MV-4-11 (cell line): ENCODE measurements at regions not wholly inside any gene's neighbourhood (a gene's known extent, or its start where the extent isn't known, plus 50 kb on each side); places are given as distances from the start of the nearest gene placed in this dataset.
A peak's percentile ranks its signal among the peaks of the same experiment; 100 is the strongest.

Source experiments
- DNase-seq: peaks from one replicate; lab custom pipeline; 2025; lab: John Stamatoyannopoulos, UW

GRCh38 chr1:55974714-55975441 is 604.5 kb downstream of the PLPP3 start:
- no peak for DNase-seq

- DNase-seq: no peak
Measured at GRCh38 chr1:55970526-55971110, 608.7 kb downstream of the PLPP3 start.

- no peak for DNase-seq
Measured at GRCh38 chr1:55969322-55969721, 610.0 kb downstream of the PLPP3 start.

DNA sequence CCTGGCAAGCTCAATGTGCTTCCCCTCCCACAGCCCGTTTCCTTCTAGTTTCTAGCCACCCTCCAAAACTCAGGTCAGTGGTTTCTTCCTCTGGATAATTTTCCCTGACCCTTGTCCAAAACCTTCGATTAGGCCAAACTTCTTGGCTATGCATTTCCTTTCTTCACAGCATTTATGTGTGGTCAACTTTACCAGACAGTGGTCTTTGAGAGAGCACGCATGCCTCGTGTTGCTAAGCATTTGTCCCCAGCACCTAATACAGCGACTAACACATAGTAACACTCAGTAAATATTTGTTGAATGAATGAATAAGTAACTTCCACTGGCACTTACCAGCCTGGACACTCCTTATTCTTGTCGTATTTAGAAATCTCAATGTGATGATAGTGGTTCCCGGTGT is 610.7 kb downstream of the PLPP3 start:
- no peak for DNase-seq

DNA sequence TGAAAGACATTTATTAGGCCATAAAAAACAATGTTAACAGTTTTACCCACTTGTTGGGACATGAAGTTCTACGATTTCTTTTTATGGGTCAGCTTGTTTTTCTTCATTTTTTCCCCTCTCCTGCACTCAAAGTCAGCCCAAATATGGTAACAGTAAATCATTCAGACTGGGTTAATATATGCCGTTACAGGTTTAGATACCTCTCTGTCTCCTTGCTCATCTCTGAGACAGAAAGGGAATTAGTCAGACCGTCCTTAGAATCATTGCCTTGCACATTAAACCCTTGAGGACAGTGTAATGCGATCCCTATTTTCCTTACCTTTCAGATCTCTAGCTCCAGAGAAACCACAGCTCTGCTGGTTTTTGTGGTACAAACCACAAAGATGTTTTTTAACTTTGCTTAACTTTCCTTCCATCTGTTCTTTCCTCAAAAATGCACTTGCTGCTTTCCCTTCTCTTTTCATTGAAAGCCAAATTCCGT is 613.3 kb downstream of the PLPP3 start:
- DNase-seq: peak; percentile 38

GRCh38 chr1:55962472-55962871 is 616.9 kb downstream of the PLPP3 start:
- no peak for DNase-seq

DNA sequence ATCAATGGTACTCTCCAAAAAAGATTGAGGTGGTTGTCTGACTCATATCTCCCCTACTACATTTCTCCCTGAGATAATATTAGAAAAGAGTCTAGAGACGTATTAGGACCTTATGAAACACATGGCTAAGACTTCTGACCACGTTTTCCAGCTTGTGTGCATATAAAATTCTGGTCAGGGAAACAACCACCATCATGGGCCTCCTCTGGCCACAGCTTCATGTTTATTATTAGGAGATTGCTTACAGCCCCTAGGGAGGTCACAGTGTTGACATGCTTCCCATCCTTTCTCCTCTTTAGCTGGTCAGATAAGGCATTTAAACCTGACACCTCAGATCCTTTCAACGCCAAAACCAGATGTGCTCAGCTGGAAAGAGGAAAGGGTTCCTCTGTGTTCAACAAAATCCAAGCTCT is 620.2 kb downstream of the PLPP3 start:
- DNase-seq: no peak

DNA sequence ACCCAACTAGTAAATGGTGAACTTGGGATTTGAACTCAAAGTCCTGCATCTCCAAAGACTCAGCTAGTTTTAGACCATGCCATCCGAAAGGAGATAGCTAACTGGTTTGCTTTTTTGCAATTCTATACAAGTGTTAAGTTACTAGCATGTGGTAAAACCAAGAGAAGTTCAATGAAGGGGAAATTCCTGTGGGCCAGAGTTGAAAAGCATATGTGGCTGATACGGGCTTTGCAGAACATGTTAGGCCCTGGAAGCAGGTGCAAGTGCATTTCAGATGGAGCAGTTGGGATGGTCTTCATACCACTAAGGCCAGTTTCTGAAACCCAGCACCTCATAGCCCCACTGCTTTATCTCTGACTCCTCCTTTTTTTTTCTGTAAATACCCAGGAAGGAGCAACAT is 620.9 kb downstream of the PLPP3 start:
- DNase-seq: no peak

DNA sequence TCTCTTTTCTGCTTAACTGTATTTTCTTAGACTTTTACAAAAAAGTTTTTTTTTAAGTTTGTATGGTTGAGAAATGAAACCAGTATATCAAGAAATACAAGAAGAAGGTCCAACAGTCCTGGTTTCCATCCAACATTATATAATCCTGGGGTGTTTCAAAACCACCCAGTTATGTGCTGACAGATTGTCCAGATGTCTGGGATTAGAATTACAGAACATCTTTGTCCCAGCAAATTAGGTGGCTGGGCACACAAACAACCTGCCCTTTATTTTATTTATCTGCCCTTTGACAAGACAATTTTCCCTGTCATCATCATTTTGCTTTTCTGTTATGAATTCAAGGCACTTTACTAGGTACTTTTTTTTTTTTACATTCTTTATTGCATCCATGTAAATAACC is 622.1 kb downstream of the PLPP3 start:
- no peak for DNase-seq

DNA sequence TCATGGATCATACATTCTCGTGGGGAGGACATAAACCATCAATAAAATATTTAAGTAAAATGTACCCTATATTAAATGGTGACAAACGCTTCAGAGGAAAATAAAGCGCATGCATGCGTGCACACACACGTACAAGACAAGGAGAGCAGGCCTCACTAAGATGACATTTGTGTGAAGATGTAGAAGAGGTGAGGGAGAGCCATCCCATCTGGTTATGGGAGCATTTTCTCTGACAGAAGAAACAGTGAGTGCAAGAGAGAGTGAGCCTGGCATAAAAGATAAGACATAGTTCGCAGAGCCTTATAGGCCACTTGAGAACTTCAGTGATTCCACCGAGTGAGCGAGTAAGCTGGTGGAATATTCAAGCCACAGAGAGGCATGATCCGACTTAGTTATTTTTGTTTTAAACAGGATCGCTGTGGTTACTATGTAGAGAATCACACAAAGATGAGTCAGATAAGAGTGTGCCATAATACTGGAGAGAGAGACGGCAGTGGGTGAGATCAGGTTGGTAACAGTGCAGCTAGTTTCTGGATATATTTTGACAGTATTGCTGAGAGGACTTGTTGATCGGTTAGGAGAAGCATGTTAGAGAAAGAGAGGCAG is 624.2 kb downstream of the PLPP3 start:
- DNase-seq: no peak

DNA sequence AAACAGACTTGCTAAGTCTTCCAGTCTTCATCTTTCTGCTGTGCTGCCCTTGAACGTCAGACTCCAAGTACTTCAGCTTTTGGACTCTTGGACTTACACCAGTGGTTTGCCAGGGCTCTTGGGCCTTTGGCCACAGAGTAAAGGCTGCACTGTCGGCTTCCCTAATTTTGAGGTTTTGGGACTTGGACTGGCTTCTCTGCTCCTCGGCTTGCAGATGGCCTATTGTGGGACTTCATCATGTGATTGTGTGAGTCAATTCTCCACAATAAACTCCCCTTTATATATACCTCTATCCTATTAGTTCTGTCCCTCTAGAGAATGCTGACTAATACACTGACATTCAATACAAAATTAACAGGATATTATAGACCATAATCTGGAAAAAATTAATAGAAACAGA is 628.1 kb downstream of the PLPP3 start:
- no peak for DNase-seq

DNA sequence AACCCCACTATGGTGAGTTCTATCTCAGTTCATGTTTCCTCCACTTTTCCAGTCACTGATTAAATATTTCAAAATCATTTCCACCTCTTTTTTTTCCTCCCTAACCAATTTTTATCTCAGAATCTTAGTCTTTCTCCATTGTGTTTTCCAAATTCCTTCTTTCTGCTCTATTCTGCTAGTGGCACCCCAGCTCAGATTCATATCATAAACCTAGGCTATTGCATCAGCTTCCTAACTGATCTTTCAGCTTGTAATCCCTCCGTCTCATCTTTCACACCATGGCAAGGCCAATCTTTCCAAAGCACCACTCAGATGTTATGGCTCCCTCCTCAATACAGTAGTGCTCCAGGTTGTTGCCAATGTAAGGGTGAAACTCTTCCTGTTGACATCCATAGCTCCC is 631.9 kb downstream of the PLPP3 start:
- no peak for DNase-seq

DNA sequence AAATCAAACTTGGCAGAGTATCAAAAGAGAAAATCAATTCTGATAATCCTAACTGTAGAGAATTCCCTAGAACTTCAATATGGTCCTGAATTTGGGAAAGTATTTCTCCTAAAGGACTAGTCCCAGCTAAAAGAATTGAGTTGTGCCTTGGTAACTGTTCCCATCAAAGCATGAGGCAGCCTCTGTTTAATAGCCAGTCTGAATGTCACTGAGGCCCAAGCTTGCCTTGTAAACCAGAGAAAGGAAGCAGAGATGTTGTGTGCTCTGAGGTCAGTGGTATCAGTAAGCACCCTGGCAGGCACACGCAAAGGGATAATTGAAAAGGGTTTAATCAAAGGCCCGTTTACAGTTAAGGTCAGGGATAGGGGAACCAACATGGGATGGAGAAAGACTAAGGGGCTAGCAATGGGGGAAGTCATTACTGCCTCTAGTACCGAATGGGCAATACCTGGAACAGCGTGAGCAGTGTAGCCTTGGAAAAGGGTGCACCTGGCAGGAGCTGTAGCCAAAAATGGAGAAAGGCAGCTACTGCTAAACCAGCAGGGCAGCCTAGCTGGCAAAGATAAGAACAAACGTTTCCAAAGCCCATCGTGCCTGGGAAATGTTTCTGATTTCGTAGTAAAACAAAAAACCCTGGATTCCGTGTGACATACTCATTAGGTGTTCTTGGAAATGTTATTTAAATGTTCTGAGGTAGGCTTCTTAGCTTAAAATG is 635.5 kb downstream of the PLPP3 start:
- no peak for DNase-seq

DNA sequence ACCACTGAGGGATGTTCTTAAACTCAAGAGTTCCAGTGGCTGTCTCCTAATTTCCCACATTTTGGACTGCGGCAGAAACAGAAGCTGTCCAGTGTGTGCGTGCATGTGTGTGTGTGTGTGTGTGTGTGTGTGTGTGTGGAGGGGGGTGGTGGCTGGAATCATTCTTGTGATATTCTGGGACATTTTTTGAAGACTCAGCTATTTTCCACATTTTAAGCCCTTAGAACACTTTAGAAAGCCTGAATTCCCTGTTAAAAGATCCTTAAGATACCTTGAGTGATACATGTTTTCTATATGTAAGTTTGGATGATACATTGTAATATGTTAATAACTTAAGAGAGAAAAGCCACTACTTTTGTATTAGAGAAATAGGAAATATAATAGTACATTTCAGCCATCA is 636.4 kb downstream of the PLPP3 start:
- no peak for DNase-seq

GRCh38 chr1:55939866-55940265 is 639.5 kb downstream of the PLPP3 start:
- no peak for DNase-seq

DNA sequence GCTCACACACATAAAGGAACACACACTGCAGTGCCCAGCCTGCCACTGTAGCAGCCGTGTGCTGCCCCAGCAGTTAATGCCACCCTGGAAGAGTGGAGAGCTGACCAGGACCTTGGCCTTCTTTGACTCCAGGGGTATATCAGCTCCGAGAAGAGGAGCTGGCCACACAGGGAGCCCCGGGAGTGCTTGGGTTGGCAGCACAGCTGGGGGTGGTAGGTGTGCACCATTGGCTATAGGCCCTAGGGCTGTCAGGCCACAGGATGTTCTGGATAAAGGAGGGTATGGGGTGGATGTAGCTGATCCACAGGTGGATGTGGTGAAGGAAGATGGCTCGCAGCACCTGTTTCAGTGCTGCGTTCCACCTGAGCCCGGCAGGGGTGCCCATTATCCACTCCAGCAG is 640.5 kb downstream of the PLPP3 start:
- DNase-seq: no peak

GRCh38 chr1:55938376-55938850 is 641.0 kb downstream of the PLPP3 start:
- DNase-seq: no peak

GRCh38 chr1:55937840-55938375 is 641.5 kb downstream of the PLPP3 start:
- no peak for DNase-seq

DNA sequence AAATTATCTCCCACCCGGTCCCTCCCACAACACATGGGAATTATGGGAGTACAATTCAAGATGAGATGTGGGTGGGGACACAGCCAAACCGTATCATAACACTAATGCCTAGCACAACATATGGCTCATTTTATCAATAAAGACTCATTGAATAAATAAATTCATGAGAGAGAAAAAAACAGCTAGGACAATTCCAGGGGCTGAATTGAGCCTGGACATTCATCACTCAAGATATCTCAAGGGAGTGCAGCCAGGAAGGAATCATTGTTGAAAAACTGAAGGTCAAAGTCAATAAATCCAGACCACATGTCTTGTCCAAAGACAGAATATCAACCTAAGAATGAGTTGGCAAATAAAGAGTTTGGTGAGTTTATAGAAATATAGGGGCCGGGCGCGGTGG is 644.1 kb downstream of the PLPP3 start:
- DNase-seq: no peak

DNA sequence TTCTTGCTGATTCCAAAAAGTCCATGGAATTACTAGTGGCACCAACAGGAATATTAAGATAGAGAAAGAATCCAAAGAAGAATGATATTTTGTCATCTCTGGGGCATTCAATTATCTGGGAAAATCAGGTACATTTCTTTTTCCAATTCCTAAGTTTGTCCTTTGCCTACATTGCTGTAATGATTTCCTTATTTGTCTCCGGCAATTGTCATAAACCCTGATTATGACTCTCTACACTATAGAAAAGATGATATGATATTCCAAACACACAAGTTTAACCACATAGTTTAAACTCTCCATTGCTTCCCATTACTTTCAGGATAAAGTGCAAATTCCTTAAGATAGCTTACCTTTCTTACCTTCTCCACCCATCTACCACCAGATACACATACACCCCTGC is 647.0 kb downstream of the PLPP3 start:
- no peak for DNase-seq

DNA sequence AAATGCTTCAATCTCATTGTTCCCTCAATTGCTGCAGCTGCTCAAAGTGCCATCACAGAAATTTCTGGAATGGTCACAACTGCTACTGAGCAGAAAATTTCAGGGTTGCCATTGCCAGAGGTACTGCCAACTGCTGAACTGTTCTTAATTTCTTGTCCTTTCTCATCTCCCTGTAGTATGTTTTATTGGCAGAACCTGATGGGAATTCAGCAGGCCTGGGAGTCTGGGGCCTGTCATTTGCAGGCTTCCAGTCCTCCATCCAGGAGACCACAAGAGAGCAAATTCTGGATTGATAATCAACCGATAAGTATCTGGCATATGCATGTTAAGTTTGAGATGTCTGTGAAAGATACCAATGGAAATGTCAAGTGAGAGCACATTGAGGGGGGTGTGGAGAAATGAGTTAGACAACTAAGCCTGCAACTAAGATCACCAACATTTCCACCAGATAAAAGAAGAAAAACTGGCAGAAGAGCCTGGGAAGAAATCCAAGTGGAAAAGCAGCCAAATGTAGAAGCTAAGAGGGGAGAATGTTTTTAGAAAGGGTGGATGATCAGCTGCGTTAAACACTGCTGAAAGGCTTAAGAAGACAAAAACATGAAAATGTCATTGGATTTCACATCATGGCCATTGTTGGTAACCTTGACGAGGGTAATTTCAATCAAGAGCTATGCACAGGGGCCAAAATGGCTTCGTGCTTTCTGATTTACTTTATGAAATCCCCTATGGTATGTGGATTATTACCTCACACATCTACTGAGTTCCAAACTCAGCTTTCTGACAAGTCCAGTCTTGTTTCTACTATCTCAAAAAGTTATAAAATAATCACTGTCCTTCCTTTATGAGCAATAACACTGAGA is 648.1 kb downstream of the PLPP3 start:
- DNase-seq: no peak
